ENCODE measurements at regions not wholly inside any gene's neighbourhood (a gene's known extent, or its start where the extent isn't known, plus 50 kb on each side); places are given as distances from the start of the nearest gene placed in this dataset.
"Not testable (repeated sequence)": the region's sequence is repeated elsewhere in the genome, so short reads cannot be mapped to it uniquely, and the experiment has no call there.

DNA sequence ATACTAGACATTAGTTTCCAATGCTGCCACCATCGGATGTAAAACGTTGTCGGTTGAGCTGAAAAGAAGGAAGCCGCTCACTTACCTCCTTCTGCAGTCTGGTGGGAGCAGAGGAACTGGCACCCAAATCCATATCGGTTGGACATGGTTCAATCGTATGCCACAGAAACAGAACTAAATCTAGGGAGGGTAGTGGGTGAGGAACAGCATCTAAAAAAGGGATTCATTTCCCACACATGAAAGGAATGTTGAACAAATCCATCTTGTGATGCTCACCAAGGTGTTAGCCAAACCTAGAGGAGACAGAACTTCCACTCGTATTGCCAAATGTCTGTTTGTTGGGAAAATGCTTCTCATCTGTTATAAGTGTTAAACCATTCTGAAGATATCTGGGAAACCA is 532.7 kb downstream of the NLGN4X start:
- no peak for DNase-seq

DNA sequence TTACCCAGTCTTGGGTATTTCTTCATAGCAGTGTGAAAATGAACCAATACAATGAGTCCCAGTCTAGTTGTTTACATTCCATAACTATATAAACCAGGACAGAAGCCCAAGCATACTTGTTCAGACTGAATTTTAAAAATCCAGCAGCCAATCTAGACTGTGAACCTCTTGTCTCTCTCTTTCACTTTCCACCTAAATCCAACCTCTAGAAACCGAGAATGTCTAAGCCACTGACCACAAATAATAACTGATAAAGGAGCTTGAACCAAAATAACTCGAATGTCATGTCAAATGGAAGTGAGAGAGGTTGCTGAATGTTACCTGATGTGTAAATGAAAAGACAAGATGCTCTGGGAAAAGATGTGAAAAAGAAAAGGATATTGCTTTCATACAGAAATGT is 544.7 kb downstream of the NLGN4X start:
- DNase-seq, result no peak

DNA sequence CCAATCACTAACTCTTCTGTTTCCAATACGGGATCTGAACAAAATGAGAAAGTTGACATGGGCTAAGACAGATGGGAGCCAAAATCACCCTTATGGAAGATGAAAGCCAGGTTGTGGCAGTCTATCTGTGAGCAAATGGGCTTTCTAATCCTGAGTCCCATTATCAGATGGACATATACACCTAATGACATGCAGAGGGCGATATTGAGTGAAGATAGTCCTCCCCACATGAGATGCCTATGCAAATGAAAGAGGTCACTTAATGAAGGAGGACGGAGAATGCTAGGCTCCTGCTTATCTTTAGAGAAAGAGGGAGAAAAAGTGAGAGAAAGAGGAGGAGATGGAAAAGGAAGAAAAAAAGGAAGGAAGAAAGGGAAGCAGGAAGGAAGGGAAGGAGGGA is 547.5 kb downstream of the NLGN4X start:
- no peak for DNase-seq

DNA sequence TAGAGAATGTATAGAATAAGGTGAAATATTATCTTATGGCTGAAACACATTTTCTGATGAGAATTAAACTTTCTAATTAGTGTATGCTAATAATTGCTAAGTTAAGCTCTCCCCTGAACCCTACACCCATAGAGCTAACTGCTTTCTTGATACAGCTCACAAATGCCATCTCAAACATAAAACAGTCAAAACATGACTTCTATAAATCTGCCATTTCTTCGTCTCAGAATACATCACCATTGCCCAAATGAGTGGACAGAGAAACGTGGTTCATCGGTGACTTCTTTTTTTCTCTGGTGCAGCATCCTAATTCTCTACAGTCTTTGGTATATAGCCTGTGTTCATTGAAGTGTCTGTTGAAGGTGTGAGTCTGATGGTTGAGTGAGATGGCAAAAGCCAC is 554.6 kb downstream of the NLGN4X start:
- no peak for DNase-seq

DNA sequence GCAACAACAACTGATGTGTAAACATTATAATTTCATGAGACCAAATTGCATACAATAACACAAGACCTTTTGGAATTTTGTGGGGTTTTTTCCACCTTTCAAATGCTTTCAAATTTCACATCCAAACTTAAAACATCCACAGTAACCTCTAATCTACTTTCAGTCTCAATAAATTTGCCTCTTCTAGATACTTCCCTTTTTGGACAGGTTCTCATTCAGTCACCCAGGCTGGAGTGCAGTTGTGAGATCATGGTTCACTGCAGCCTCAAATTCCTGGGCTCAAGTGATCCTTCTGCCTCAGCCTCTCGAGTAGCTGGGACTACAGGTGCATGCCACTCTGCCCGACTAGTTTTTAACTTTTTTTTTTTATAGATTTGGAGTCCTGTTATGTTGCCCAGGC is 556.6 kb downstream of the NLGN4X start:
- no peak for DNase-seq

DNA sequence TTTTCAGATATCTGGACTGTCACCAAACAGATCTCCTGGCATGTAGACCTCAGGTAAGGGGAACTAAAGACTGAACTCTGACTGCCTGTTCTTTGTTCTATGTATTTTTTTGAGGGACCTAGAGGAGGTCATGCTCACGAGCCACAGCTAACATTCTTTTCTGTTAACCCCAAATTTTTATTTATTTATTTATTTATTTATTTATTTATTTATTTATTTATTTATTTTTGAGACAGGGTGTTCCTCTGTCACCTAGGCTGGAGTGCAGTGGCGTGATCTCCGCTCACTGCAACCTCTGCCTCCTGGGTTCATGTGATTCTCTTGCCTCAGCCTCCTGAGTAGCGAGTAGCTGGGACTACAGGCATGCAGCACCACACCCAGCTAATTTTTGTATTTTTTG is 562.0 kb downstream of the NLGN4X start:
- DNase-seq, result not testable (repeated sequence)

DNA sequence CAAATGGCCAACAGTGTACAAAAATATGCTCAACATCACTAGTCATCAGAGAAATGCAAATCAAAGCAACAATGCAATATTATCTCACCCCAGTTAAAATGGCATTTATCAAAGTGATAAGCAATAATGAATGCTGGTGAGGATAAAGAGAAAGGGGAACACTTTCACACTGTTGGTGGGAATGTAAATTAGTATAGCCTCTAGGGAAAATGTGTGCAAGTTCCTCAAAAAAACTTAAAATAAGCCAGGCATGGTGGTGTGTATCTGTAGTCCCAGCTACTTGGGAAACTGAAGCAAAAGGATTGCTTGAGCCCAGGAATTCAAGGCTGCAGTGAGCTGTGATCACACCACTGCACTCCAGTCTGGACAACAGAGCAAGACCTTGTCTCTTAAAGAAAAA is 572.1 kb downstream of the NLGN4X start:
- DNase-seq, result no peak

DNA sequence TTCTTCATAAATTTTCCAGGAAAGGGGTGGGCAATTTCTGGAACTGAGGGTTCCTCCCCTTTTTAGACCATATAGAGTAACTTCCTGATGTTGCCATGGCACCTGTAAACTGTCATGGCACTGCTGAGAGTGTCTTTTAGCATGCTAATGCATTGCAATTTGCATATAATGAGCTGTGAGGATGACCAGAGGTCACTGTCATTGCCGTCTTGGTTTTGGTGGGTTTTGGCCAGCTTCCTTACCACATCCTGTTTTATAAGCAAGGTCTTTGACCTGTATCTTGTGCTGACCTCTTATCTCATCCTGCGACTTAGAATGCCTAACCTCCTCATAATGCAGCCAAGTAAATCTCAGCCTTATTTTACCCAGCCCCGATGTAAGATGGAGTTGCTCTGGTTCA is 577.8 kb downstream of the NLGN4X start:
- DNase-seq, result no peak

DNA sequence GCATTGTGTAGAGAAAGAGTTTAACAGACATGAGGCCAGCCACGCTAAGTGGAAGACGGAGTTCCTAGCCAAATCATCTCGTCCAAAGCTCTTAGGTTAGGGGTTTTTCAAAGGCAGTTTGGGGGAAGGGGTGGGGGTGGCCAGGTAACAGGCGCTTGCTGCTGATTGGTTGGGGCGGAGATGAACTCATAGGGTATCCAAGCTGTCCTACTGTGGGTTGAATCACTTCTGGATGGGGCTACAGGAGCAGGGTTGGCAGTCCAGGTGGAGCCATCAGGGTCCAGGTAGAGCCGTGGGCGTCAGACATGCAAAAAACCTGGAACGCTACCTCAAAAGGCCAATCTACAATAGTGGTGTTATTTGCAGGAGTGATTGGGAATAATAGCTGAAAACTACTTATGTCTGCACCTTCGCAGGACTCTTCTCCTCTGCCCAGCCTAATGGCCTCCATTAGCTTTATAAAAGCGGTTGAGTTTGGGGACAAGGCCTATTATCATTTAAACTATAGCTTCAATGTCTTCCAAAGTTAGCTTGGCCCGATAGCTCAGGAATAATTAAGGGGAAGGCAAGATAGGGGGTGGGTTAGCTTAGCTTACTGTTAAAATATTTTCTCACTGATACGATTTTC is 579.6 kb downstream of the NLGN4X start:
- DNase-seq, result no peak

DNA sequence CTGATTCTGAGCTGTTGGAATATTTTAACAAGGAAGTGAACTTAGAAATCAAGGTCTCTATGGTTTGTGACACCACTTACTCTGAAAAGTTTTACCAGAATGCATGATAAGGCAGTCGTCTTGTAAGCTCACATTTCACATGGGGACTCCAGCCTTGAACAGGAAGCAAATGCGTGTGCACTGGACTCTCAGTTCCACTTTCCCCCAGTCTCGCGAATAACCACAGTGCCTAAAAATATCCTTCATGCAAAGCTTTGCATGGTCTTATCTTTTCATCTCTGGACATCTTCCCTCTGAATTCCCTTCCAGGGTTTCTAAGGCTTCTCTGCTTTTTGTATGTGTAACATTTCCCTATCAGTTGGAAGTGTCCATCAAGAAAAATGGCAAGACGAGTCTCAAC is 581.8 kb downstream of the NLGN4X start:
- DNase-seq, result no peak

DNA sequence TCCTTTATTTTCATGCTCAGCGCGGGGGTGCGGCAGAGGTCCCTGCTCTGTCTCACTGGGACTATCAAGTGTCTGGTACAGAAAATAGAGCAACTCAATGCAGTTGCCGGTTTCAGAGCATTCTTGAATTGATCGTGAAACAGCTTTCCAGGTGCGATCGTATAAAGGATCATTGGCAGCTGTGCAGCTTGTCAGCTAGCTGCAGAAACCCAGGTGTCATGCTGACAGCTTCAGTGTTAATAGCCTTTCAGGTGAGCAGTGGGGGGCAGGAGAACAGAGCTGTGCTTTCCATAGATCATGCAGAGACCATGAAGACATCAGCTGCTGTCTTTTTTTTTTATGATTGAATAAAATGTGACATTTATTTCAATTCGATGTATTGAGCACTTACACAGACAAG is 583.9 kb downstream of the NLGN4X start:
- DNase-seq, result no peak

DNA sequence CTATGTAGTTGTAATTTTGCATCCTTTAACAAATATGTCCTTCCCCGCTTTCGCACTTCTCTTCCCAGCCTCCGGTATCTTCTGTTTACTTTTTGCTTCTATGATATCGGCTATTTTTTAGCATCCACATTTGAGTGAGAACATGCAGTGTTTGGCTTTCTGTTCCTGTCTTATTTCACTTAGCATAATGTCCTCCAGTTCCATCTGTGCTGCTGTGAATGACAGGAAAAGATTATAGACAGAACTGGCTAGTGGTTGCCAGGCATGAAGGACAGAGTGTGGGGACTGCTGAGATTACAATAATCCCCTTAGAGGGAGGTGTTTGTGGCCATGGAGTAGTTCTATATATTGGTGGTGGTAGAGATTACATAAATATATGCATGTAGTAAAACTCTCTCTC is 588.6 kb downstream of the NLGN4X start:
- no peak for DNase-seq

DNA sequence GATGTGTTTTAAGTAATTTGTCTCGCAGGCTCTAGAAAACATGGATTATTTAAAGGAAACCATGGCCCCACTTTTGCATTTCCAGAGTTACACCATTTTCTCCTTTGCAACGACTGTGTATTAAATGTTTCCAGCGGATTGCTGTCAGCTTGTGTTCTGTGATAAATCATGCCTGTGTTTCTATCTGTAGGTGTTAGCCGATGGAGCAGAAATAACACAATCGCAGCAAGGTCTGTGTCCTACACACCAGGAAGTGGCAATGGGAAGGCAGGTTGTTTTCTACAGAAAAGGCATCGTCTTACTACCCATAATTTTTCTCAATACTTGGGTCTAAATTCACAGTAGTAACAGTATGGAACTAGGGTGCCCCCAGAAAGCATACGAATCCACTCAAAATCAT is 590.1 kb downstream of the NLGN4X start:
- no peak for DNase-seq

DNA sequence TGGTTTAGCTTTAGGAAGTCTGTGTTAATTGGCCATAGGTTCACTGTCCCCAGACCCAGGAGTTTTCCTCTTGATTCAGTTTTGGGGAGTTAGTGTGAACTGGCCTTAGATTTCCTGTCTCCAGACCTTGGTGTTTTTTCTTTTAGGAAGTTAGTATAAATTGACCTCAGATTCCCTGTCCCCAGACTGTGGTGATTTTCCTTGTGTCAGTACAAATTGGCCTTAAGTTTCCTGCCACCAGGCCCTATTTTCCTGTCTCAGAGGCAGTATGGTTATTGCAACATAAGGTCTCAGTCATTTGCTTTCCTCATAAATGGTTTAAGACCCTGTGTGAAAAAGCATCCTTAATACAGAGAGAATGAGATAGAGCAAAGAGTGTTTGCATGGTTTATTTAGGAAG is 595.8 kb downstream of the NLGN4X start:
- no peak for DNase-seq

DNA sequence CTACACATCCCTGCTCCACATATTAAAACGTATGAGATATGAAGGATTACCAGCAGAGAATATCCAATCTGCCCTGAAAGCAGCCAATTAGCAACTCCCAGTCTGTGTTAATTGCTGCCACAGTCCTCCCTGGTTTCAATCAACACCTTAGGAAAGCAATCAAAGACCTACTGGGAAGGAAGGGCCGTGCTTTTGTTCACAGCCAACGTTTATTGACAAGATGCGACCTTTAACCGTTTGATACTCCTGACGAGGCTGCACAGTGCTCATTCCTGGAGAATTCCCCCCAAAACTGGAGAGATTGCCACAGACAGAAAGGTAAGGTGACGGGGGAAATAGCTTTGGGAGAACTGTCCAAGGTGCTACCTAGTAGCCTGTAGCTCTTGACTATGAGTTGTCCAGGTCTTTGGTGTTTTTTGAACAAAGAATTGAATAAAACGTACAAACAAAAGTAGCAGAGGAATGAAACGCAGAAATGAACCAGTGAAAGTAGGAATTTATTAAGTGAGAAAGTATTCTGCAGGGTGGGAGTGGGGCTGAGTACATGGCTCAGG is 596.5 kb downstream of the NLGN4X start:
- DNase-seq, result no peak

DNA sequence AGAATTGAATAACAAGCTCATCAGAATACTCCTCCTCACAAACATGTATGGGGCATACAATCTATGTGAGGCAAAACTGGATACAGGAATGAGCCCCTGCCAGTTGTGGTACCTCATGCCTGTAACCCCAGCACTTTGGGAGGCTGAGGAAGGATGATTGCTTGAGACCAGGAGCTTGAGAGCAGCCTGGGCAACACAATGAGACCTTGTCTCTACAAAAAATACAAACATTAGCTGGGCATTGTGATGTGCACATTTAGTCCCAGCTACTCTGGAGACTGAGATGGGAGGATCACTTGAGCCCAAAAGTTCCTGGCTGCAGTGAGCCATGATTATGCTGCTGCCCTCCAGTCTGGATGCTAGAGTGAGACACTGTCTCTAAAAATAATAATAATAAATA is 611.0 kb downstream of the NLGN4X start:
- DNase-seq, result no peak

DNA sequence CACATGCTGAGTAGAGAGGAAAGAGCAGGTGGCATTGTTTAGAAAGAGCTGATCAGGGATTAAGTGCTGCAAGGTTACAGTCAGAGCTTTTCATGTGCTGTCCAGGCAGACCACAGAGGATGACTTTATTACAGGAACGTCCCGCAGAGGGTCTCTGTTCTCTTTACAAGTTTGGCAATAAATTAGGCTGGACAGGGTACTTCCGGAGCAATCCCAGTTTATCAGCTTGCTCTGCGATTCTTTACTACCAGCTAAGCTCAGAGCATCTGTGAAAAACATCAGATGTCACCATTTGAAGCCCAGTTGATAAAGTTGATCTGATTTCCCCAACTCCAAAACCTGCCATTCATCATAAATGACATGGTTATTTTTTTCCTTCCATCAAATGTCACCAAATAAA is 633.1 kb downstream of the NLGN4X start:
- no peak for DNase-seq

DNA sequence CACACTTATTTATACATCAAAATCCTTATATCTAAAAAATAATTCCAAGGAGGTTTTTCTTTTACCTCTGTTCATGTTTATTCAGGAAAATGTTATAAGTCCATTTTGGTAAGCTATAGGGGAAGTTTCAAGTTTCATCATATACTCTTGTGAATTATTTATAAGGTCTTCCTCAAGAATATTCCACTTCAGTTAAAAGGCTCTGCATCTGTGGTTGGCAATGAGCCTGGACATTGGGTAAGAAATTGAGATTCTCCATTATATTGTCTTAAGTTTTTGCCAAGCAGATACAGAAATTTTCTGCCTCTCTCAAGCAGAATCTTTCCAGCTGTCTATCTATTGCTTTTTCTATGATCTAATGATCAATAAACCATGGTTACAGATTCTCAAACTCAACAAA is 641.9 kb downstream of the NLGN4X start:
- no peak for DNase-seq

DNA sequence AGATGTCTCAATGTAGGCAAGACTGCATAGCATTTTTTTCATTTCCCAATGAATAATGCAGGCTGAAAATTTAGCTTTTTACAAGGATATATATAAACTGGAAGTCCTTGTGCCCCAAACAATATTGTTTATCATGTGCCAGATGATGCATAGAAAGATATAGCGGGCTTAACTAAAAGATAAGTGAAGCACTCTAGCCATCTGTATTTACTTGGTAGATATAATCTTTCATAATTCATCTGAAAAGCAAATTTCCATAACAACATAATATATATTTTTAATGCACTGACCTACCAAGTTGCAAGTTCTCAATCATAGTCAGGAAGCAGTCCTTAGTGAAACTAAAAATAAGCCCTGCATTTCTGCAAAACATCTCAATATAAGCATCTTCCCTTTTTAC is 653.3 kb downstream of the NLGN4X start:
- no peak for DNase-seq

DNA sequence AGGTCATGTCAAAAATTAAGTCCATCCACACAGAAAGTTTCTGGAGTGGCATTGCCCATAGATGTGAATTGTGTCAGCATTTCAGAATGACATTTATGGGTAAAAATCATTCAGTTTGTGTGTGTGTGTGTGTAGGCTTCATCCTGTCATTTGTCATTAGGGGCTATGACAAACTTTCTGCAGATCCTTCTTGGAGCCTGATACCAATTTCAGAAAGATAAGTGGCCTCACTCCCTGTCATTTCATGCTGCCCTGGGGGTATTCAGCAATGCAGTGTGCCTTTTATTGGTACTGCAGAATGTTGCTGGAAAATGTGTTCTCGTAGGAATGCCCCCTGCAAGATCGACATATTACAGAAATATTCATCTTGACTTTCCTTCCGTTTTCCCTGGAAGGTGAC is 659.7 kb downstream of the NLGN4X start:
- DNase-seq, result no peak

DNA sequence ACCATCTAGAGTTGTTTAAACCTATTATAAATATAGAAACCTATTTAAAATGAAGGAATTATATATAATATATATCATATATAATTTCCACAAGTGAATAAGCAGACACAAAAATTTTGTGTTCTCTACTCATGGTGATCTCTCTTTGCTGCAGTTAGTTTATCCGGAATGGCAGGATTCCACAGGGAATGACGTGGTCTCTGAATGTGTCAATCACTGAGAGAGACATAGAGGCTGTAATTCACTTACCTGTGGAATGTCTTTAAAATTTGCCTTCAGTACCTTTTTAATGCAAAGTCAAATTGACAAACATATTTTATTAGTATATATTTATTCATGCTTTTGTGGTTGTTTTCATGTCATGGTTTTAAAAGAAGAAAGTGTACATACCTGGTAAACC is 669.3 kb downstream of the NLGN4X start:
- no peak for DNase-seq

DNA sequence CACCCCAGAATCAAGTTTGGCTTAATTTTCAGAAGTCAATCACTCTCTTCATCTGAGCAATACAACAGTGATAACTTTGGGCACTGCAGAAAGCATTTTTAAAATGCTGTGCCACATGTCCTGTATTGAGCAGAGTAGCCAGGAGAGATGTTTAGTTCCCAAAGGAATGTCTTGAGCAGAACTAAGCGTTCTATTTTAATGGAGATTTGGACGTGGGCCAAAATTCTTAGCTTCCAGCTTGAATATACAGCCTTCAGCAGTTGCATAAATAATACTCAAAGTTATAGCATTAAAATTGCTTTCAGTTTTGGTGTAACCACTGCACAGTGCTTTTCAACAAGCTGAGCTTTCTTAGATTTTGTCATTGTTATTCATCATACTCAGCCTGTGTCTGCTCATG is 679.2 kb downstream of the NLGN4X start:
- no peak for DNase-seq

DNA sequence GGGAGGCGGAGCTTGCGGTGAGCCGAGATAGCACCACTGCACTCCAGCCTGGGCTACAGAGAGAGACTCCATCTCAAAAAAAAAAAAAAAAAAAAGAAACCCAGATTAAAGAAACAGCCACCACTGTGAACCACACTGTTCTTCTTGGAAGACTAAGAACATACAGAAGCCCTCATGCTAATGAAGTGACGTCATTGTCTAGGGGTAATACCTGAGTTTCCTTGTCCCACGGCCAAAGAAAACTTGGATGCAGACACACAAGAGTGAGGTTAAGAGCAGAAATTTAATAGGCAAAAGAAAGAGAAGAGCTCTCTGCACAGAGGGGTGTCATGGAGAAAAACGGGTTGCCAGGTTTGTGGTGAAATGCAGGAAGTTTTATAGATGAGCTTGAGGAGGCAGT is 691.6 kb downstream of the NLGN4X start:
- no peak for DNase-seq

DNA sequence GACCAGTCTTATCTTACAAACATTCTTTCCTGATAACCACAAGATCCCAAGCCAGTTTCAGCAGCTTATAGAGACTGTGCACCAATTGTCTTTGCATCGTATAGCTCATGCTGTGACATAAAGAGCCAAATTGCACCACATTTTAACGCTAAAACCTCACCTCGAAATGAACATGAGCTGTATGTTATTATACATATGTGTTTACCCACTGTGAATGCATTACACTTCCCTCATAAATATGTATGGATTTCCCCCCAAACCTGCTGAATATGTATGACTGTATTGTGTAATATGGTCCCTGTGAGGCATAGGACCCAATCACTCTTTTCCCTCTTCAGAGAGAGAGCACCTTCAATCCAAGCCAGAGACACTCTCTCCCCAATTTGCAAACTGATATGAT is 692.4 kb downstream of the NLGN4X start:
- DNase-seq, result no peak

DNA sequence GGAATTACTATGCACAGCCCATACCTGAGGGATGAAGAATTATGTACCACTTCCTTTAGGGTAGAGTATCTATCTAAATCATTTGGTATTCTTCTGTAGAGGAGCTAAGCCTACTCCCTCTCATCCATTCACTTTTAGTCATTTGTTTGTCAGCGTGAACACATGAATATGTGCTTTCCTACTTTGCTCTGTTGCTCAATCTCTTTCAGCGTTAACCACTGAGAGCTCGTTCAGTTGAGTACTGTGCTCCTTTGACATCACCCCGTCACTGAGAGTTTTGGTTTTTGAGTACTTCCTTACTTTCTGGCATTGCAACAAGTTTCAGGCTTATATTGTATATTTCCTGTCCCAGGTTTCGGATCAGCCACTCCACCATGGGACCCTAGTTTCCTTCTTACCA is 700.6 kb downstream of the NLGN4X start:
- no peak for DNase-seq

DNA sequence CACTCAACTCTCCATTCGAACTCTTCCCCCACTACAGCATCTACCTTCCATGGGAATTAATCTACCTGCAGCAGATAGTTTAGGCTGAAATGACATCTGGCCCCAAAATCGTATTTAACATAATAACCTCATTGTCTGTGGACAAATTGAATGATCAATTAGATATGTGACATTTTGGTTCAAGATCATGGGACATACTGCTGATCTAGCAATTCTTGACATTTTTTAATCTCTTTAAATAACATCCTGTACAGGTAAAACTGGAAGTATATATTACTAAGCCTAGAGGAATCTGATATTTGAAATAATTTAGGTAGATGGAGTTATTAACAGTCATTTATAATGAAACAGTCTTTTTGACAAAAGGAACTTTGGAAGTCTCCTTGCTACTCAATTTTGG is 702.5 kb downstream of the NLGN4X start:
- no peak for DNase-seq

Measured in femur (tissue), 1 donor.